GM12891 (cell line): ENCODE measurements at regions not wholly inside any gene's neighbourhood (a gene's known extent, or its start where the extent isn't known, plus 50 kb on each side); places are given as distances from the start of the nearest gene placed in this dataset.
"Not testable (repeated sequence)": the region's sequence is repeated elsewhere in the genome, so short reads cannot be mapped to it uniquely, and the experiment has no call there.

Experiments used
- DNase-seq: peaks from one replicate; pipeline ENCODE4 v3.0.0; 2011; ENCODE audit warnings: low spot score; ENCODE audit not compliant: insufficient read length
- FAIRE-seq: peaks from 2 replicates; lab custom pipeline; 2011; peaks lifted over from hg19 to GRCh38; lab: Jason Lieb, UNC
- PAX5 ChIP-seq: IDR thresholded peaks from 2 replicates; pipeline ENCODE4 v1.6.1; 2011; ENCODE audit warnings: low read length, moderate library complexity, mild to moderate bottlenecking; ENCODE audit not compliant: insufficient read depth, severe bottlenecking
- POLR2A ChIP-seq: IDR thresholded peaks from 2 replicates; pipeline ENCODE4 v1.6.1; 2011; ENCODE audit warnings: low read depth, low read length, control low read depth
- POLR2AphosphoS5 ChIP-seq: IDR thresholded peaks from 2 replicates; pipeline ENCODE4 v1.6.1; 2011; ENCODE audit warnings: low read depth, low read length, control low read depth
- POU2F2 ChIP-seq: IDR thresholded peaks from 2 replicates; pipeline ENCODE4 v1.6.1; 2011; ENCODE audit warnings: low read depth, mild to moderate bottlenecking, control low read depth, low read length, moderate library complexity
- SPI1 ChIP-seq: IDR thresholded peaks from 2 replicates; pipeline ENCODE4 v1.6.1; 2011; ENCODE audit warnings: low read depth, low read length, control low read depth
- TAF1 ChIP-seq: IDR thresholded peaks from 2 replicates; pipeline ENCODE4 v1.6.1; 2011; ENCODE audit warnings: low read depth, low read length, control low read depth

GRCh38 chr1:81252471-81253151, 548.1 kb upstream of the ADGRL2 start:
- no peak for FAIRE-seq
- no peak for TF ChIP-seq PAX5
- TF ChIP-seq TAF1: no peak
- TF ChIP-seq POLR2A: no peak
- TF ChIP-seq POLR2AphosphoS5: no peak
- no peak for TF ChIP-seq POU2F2
- no peak for TF ChIP-seq SPI1
- DNase-seq: no peak

DNA sequence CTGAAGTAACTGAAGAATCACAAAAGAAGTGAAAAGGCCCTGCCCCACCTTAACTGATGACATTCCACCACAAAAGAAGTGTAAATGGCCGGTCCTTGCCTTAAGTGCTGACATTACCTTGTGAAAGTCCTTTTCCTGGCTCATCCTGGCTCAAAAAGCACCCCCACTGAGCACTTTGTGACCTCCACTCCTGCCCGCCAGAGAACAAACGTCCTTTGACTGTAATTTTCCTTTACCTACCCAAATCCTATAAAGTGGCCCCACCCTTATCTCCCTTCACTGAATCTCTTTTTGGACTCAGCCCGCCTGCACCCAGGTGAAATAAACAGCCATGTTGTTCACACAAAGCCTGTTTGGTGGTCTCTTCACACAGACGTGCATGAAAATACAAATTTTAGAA, 549.9 kb upstream of the ADGRL2 start:
- FAIRE-seq, DNase-seq: not testable (repeated sequence)

- not testable (repeated sequence) for FAIRE-seq, DNase-seq
These were observed 555.5 kb upstream of the ADGRL2 start for GRCh38 chr1:81245084-81245715.

DNA sequence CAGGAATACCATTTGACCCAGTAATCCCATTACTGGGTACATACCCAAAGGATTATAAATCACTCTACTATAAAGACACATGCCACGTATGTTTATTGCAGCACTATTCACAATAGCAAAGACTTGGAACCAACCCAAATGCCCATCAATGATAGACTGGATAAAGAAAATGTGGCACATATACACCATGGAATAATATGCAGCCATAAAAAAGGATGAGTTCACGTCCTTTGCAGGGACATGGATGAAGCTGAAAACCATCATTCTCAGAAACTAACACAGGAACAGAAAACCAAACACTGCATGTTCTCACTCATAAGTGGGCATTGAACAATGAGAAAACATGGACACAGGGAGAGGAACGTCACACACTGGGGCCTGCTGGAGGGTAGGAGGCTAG, 556.1 kb upstream of the ADGRL2 start:
- not testable (repeated sequence) for DNase-seq, FAIRE-seq

- no peak for DNase-seq
- no peak for TF ChIP-seq POLR2A
- TF ChIP-seq TAF1: no peak
- TF ChIP-seq POU2F2: no peak
- no peak for TF ChIP-seq PAX5
- TF ChIP-seq SPI1: no peak
- TF ChIP-seq POLR2AphosphoS5: no peak
- no peak for FAIRE-seq
These were observed 558.6 kb upstream of the ADGRL2 start for GRCh38 chr1:81242103-81242502.

GRCh38 chr1:81238129-81238528, 562.6 kb upstream of the ADGRL2 start:
- DNase-seq (no peak), FAIRE-seq (no peak)
- TF ChIP-seq TAF1: no peak
- TF ChIP-seq POLR2AphosphoS5: no peak
- no peak for TF ChIP-seq PAX5
- TF ChIP-seq SPI1: no peak
- no peak for TF ChIP-seq POLR2A
- TF ChIP-seq POU2F2: no peak

GRCh38 chr1:81237473-81238089, 563.2 kb upstream of the ADGRL2 start:
- DNase-seq (no peak), FAIRE-seq (no peak)
- TF ChIP-seq POU2F2 (no peak), POLR2A (no peak), TAF1 (no peak), POLR2AphosphoS5 (no peak), PAX5 (no peak), SPI1 (no peak)

DNA sequence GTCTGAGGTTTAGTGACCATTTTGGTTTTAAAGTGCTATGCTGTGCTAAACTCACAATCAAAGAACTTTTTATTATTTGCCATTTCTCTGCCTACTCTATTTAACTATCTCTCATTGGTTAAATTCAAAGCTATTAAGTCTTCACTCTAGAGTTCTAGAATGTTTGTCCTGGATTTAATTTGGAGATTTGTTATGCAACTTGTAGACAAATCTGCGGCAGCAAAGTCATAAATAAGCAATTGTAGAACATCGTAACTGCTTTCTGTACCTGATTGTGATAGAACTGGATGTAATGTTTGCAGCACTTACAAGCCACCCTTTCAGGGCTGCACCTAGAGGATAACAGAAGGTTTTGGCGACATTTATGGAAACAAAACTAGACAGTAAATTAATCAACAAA, 566.5 kb upstream of the ADGRL2 start:
- TF ChIP-seq POLR2AphosphoS5 (no peak), TAF1 (no peak), PAX5 (no peak), POLR2A (no peak)
- DNase-seq (no peak), FAIRE-seq (no peak)

- FAIRE-seq (no peak), DNase-seq (no peak)
- no peak for TF ChIP-seq PAX5
- no peak for TF ChIP-seq SPI1
- no peak for TF ChIP-seq POU2F2
- TF ChIP-seq POLR2A: no peak
- no peak for TF ChIP-seq TAF1
- TF ChIP-seq POLR2AphosphoS5: no peak
These were observed 567.1 kb upstream of the ADGRL2 start for GRCh38 chr1:81233591-81233990.

- DNase-seq: no peak
These were observed 568.3 kb upstream of the ADGRL2 start for GRCh38 chr1:81232420-81232819.

DNA sequence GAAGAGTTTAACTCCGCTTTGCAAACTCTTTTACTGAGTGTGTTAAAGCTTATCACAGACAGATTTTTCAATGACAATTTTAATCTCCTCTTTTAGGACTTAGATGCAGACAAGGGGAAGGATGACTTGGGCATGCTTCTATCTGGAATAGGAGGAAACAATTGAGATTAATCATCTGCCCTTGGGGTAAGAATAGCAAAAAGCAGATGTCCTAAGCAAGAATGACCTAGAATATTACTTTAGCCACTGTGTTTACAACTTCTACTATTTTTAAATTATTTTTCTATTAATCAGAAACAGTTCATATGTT, 569.0 kb upstream of the ADGRL2 start:
- TF ChIP-seq POLR2A: no peak
- no peak for TF ChIP-seq POLR2AphosphoS5
- FAIRE-seq (no peak), DNase-seq (no peak)

More at GRCh38 chr1:81232420-81232819, 568.3 kb upstream of the ADGRL2 start:
- FAIRE-seq: no peak
- TF ChIP-seq PAX5 (no peak), POU2F2 (no peak), SPI1 (no peak), POLR2A (no peak), POLR2AphosphoS5 (no peak), TAF1 (no peak)
